ENCODE measurements at regions not wholly inside any gene's neighbourhood (a gene's known extent, or its start where the extent isn't known, plus 50 kb on each side); places are given as distances from the start of the nearest gene placed in this dataset.

GRCh38 chr4:138964716-138965426 is 50.7 kb upstream of the NOCT start:
- Histone ChIP-seq H3K36me3 (ENCODE audit: control insufficient read depth in 4 of 4, insufficient read depth in 4 of 4, low read length in 4 of 4) (no peaks in the 10 kb centered on the region), H3K4me3 (no peak overlapping the region), H3K9me3 (ENCODE audit: control insufficient read depth in 4 of 4, insufficient read depth in 3 of 4, low read length in 3 of 4) (no peaks in the 10 kb centered on the region), H3K27me3 (ENCODE audit: control insufficient read depth in 3 of 3, insufficient read depth in 3 of 3, low read length in 2 of 3) (no peaks in the 10 kb centered on the region), H3K27ac (ENCODE audit: low read depth in 1 of 2, low read length in 1 of 2) (no peak overlapping the region), H3K4me1 (ENCODE audit: control insufficient read depth in 5 of 5, insufficient read depth in 5 of 5, low read length in 5 of 5) (peaks cover 0 to 1% (median 0%) of the 10 kb centered on the region in 5 donors), H3K9ac (ENCODE audit: insufficient read depth in 1 of 2, low read length in 2 of 2) (no peak overlapping the region)
- DNase-seq: no peak
- no peak for ATAC-seq (ENCODE audit: insufficient read depth, low FRiP score)
- no peak for TF ChIP-seq CTCF (IDR thresholded peaks at IDR 0.05; ENCODE audit: control extremely low read depth, extremely low read depth)
- 93 to 95% methylated on average over 8 of the region's 8 CpGs for WGBS, 2 donors

- no peak overlapping the region for H3K9ac ChIP-seq (ENCODE audit: insufficient read depth in 1 of 2, low read length in 2 of 2)
- ATAC-seq (ENCODE audit: insufficient read depth, low FRiP score) (no peak), DNase-seq (no peak)
- TF ChIP-seq CTCF (IDR thresholded peaks at IDR 0.05; ENCODE audit: control extremely low read depth, extremely low read depth): no peak
- H3K4me1 ChIP-seq (ENCODE audit: control insufficient read depth in 5 of 5, insufficient read depth in 5 of 5, low read length in 5 of 5): peaks cover 0 to 4% (median 0%) of the 10 kb centered on the region in 5 donors
- no peak overlapping the region for H3K27ac ChIP-seq (ENCODE audit: low read depth in 1 of 2, low read length in 1 of 2)
- H3K9me3 ChIP-seq (ENCODE audit: control insufficient read depth in 4 of 4, insufficient read depth in 3 of 4, low read length in 3 of 4): no peaks in the 10 kb centered on the region
- H3K4me3 ChIP-seq: no peak overlapping the region
- 49 to 58% methylated on average over 2 to 4 of the region's 4 CpGs for WGBS, 2 donors
- H3K36me3 ChIP-seq (ENCODE audit: control insufficient read depth in 4 of 4, insufficient read depth in 4 of 4, low read length in 4 of 4): no peaks in the 10 kb centered on the region
- no peaks in the 10 kb centered on the region for H3K27me3 ChIP-seq (ENCODE audit: control insufficient read depth in 3 of 3, insufficient read depth in 3 of 3, low read length in 2 of 3)
These were observed 52.2 kb upstream of the NOCT start for GRCh38 chr4:138963412-138963811.

GRCh38 chr4:138961664-138962063 is 53.9 kb upstream of the NOCT start:
- no peak for DNase-seq
- peaks cover 0 to 4% (median 0%) of the 10 kb centered on the region in 5 donors for H3K4me1 ChIP-seq (ENCODE audit: control insufficient read depth in 5 of 5, insufficient read depth in 5 of 5, low read length in 5 of 5)
- H3K27ac ChIP-seq (ENCODE audit: low read depth in 1 of 2, low read length in 1 of 2): no peak overlapping the region
- TF ChIP-seq CTCF (IDR thresholded peaks at IDR 0.05; ENCODE audit: control extremely low read depth, extremely low read depth): no peak
- no peak overlapping the region for H3K4me3 ChIP-seq
- ATAC-seq (ENCODE audit: insufficient read depth, low FRiP score): no peak
- no peaks in the 10 kb centered on the region for H3K9me3 ChIP-seq (ENCODE audit: control insufficient read depth in 4 of 4, insufficient read depth in 3 of 4, low read length in 3 of 4)
- H3K9ac ChIP-seq (ENCODE audit: insufficient read depth in 1 of 2, low read length in 2 of 2): no peak overlapping the region
- 88 to 92% methylated on average over 1 of the region's 1 CpG for WGBS, 2 donors
- H3K36me3 ChIP-seq (ENCODE audit: control insufficient read depth in 4 of 4, insufficient read depth in 4 of 4, low read length in 4 of 4): no peaks in the 10 kb centered on the region
- no peaks in the 10 kb centered on the region for H3K27me3 ChIP-seq (ENCODE audit: control insufficient read depth in 3 of 3, insufficient read depth in 3 of 3, low read length in 2 of 3)

GRCh38 chr4:138961129-138961528 is 54.5 kb upstream of the NOCT start:
- no peak for DNase-seq
- peaks cover 0 to 4% (median 0%) of the 10 kb centered on the region in 5 donors for H3K4me1 ChIP-seq (ENCODE audit: control insufficient read depth in 5 of 5, insufficient read depth in 5 of 5, low read length in 5 of 5)
- no peak overlapping the region for H3K4me3 ChIP-seq
- H3K36me3 ChIP-seq (ENCODE audit: control insufficient read depth in 4 of 4, insufficient read depth in 4 of 4, low read length in 4 of 4): no peaks in the 10 kb centered on the region
- no peak for TF ChIP-seq CTCF (IDR thresholded peaks at IDR 0.05; ENCODE audit: control extremely low read depth, extremely low read depth)
- no peak overlapping the region for H3K9ac ChIP-seq (ENCODE audit: insufficient read depth in 1 of 2, low read length in 2 of 2)
- no peak overlapping the region for H3K27ac ChIP-seq (ENCODE audit: low read depth in 1 of 2, low read length in 1 of 2)
- no peaks in the 10 kb centered on the region for H3K27me3 ChIP-seq (ENCODE audit: control insufficient read depth in 3 of 3, insufficient read depth in 3 of 3, low read length in 2 of 3)
- 87 to 91% methylated on average over 5 of the region's 5 CpGs for WGBS, 2 donors
- H3K9me3 ChIP-seq (ENCODE audit: control insufficient read depth in 4 of 4, insufficient read depth in 3 of 4, low read length in 3 of 4): no peaks in the 10 kb centered on the region
- no peak for ATAC-seq (ENCODE audit: insufficient read depth, low FRiP score)
